Liver (tissue), 8 donors: ENCODE measurements at regions not wholly inside any gene's neighbourhood (a gene's known extent, or its start where the extent isn't known, plus 50 kb on each side); places are given as distances from the start of the nearest gene placed in this dataset.

ENCODE experiments used
- DNase-seq: peaks from one replicate; pipeline ENCODE4 v3.0.0-alpha.2; 2017; ENCODE audit warnings: low spot score
- H3K27ac ChIP-seq, 2 donors: one replicate each; pipeline ENCODE4 v1.7.0; 2013; ENCODE audit warnings: inconsistent platforms in 2 of 2, low read length in 2 of 2, control low read depth in 1 of 2, low read depth in 1 of 2, mild to moderate bottlenecking in 1 of 2
- H3K27me3 ChIP-seq, 4 donors: one replicate each; pipeline versions ENCODE4 v1.6.1 to v1.7.0; 2013; ENCODE audit warnings: low read length in 3 of 4, inconsistent platforms in 1 of 4, mild to moderate bottlenecking in 1 of 4, moderate library complexity in 1 of 4; ENCODE audit not compliant: control insufficient read depth in 4 of 4, insufficient read depth in 4 of 4
- H3K36me3 ChIP-seq, 4 donors: one replicate each; pipeline versions ENCODE4 v1.6.1 to v1.7.0; 2013; ENCODE audit warnings: low read length in 3 of 4, mild to moderate bottlenecking in 3 of 4, low read depth in 1 of 4, moderate library complexity in 1 of 4; ENCODE audit not compliant: control insufficient read depth in 4 of 4, insufficient read depth in 3 of 4
- H3K4me1 ChIP-seq, 4 donors: one replicate each; pipeline versions ENCODE4 v1.6.1 to v1.7.0; 2013; ENCODE audit warnings: low read length in 3 of 4, mild to moderate bottlenecking in 3 of 4, moderate library complexity in 1 of 4; ENCODE audit not compliant: control insufficient read depth in 4 of 4, insufficient read depth in 4 of 4
- H3K4me3 ChIP-seq, 3 donors: one replicate each; pipeline versions ENCODE4 v1.6.1 to v1.7.0; 2013; ENCODE audit warnings: low read length in 3 of 3, control low read depth in 1 of 3, low read depth in 1 of 3, mild to moderate bottlenecking in 1 of 3
- H3K9ac ChIP-seq, 2 donors: one replicate each; pipeline ENCODE4 v1.7.0; 2013; ENCODE audit warnings: low read length in 2 of 2, mild to moderate bottlenecking in 2 of 2, moderate library complexity in 2 of 2, control low read depth in 1 of 2, low read depth in 1 of 2
- H3K9me3 ChIP-seq, 4 donors: one replicate each; pipeline versions ENCODE4 v1.6.1 to v1.7.0; 2013; ENCODE audit warnings: low read length in 3 of 4; ENCODE audit not compliant: control insufficient read depth in 4 of 4
- EGR1 ChIP-seq, 2 donors: IDR thresholded peaks; 2 replicates each; pipeline ENCODE4 v1.6.1; 2016 to 2018; ENCODE audit warnings: antibody characterized with exemption in 2 of 2, low read depth in 2 of 2
- FOXA1 ChIP-seq: IDR thresholded peaks from 2 replicates; pipeline ENCODE4 v1.6.1; 2016; ENCODE audit warnings: antibody characterized with exemption
- FOXA2 ChIP-seq: IDR thresholded peaks from 2 replicates; pipeline ENCODE4 v1.6.1; 2016; ENCODE audit warnings: antibody characterized with exemption
- GABPA ChIP-seq, 2 donors: IDR thresholded peaks in 1 of 2; conservative IDR thresholded peaks in 1 of 2; 2 replicates each; pipeline ENCODE4 v1.6.1; 2016; ENCODE audit warnings: antibody characterized with exemption in 2 of 2, mild to moderate bottlenecking in 1 of 2, moderate library complexity in 1 of 2
- HNF4A ChIP-seq, 2 donors: conservative IDR thresholded peaks; 2 replicates each; pipeline ENCODE4 v1.6.1; 2016; ENCODE audit warnings: antibody characterized with exemption in 2 of 2, mild to moderate bottlenecking in 2 of 2
- HNF4G ChIP-seq: IDR thresholded peaks from 2 replicates; pipeline ENCODE4 v1.6.1; 2016; ENCODE audit warnings: antibody characterized with exemption
- JUND ChIP-seq, 2 donors: IDR thresholded peaks; 2 replicates each; pipeline ENCODE4 v1.6.1; 2016; ENCODE audit warnings: antibody characterized with exemption in 2 of 2
- NR2F2 ChIP-seq: IDR thresholded peaks from 2 replicates; pipeline ENCODE4 v1.6.1; 2016; ENCODE audit warnings: antibody characterized with exemption
- RAD21 ChIP-seq, 2 donors: IDR thresholded peaks; 2 replicates each; pipeline ENCODE4 v1.6.1; 2016; ENCODE audit warnings: antibody characterized with exemption in 2 of 2, mild to moderate bottlenecking in 2 of 2
- RXRA ChIP-seq, 2 donors: IDR thresholded peaks; 2 replicates each; pipeline ENCODE4 v1.6.1; 2017 to 2018; ENCODE audit warnings: antibody characterized with exemption in 2 of 2, mild to moderate bottlenecking in 1 of 2
- SP1 ChIP-seq: IDR thresholded peaks from 2 replicates; pipeline ENCODE4 v1.6.1; 2018; ENCODE audit warnings: antibody characterized with exemption, mild to moderate bottlenecking
- TAF1 ChIP-seq: conservative IDR thresholded peaks from 2 replicates; pipeline ENCODE4 v1.6.1; 2016; ENCODE audit warnings: antibody characterized with exemption, mild to moderate bottlenecking
- YY1 ChIP-seq: IDR thresholded peaks from 2 replicates; pipeline ENCODE4 v1.6.1; 2016; ENCODE audit warnings: antibody characterized with exemption, mild to moderate bottlenecking
- WGBS: extraction: QIAGEN DNeasy Blood & Tissue Kit; methylation state at CpG from one replicate; pipeline ENCODE4 v1.1.7; 2013; 5-methylcytosine and 5-hydroxymethylcytosine counted together
- TF ChIP-seq, protein P1 (sequence below): IDR thresholded peaks from 2 replicates; pipeline ENCODE4 v1.6.1; 2016; ENCODE audit warnings: antibody characterized with exemption, mild to moderate bottlenecking
- TF ChIP-seq, protein P2 (sequence below): IDR thresholded peaks from 2 replicates; pipeline ENCODE4 v1.6.1; 2016; ENCODE audit warnings: antibody characterized with exemption
- TF ChIP-seq, protein P3 (sequence below): IDR thresholded peaks from 2 replicates; pipeline ENCODE4 v1.6.1; 2016; ENCODE audit warnings: antibody characterized with exemption
- TF ChIP-seq, protein P4 (sequence below): fragments of 150-350 bp; IDR thresholded peaks from 2 replicates; pipeline ENCODE4 v1.5.1; 2017; ENCODE audit warnings: improper control_type of control experiment, low read depth, low read length; ENCODE audit not compliant: missing input control
- TF ChIP-seq, protein P5 (sequence below): IDR thresholded peaks from 2 replicates; pipeline ENCODE4 v1.6.1; 2016; ENCODE audit warnings: antibody characterized with exemption
- donor health status: healthy.
- donor health status: healthy.
- donor health status: healthy.
- donor health status: healthy.
- donor health status: healthy.

DNA sequence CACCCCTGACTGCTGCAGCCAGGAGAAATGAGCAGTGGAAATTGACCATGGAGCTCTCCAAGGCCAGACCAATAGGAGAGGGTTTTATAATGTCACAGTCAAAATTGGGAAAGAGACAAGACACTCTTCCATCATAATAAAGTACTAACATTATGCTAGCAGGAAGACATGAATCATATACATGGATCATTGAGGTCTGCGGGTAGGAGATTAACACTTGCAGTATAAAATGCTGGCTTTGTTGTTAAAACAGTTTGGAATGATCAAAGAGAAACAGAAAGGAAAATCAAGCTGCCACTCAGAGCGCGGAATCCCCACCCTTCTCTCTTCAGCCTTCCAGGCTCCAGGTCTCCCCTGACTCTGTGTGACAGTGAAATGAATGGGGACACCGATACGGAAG is 53.4 kb upstream of the CALN1 start:
- TF ChIP-seq JUND (IDR thresholded peaks at IDR 0.05) = no peak
- no peak for TF ChIP-seq FOXA1
- TF ChIP-seq, protein P1, sequence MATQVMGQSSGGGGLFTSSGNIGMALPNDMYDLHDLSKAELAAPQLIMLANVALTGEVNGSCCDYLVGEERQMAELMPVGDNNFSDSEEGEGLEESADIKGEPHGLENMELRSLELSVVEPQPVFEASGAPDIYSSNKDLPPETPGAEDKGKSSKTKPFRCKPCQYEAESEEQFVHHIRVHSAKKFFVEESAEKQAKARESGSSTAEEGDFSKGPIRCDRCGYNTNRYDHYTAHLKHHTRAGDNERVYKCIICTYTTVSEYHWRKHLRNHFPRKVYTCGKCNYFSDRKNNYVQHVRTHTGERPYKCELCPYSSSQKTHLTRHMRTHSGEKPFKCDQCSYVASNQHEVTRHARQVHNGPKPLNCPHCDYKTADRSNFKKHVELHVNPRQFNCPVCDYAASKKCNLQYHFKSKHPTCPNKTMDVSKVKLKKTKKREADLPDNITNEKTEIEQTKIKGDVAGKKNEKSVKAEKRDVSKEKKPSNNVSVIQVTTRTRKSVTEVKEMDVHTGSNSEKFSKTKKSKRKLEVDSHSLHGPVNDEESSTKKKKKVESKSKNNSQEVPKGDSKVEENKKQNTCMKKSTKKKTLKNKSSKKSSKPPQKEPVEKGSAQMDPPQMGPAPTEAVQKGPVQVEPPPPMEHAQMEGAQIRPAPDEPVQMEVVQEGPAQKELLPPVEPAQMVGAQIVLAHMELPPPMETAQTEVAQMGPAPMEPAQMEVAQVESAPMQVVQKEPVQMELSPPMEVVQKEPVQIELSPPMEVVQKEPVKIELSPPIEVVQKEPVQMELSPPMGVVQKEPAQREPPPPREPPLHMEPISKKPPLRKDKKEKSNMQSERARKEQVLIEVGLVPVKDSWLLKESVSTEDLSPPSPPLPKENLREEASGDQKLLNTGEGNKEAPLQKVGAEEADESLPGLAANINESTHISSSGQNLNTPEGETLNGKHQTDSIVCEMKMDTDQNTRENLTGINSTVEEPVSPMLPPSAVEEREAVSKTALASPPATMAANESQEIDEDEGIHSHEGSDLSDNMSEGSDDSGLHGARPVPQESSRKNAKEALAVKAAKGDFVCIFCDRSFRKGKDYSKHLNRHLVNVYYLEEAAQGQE = no peak
- no peak for TF ChIP-seq FOXA2
- no peak for TF ChIP-seq TAF1
- TF ChIP-seq SP1 = no peak
- TF ChIP-seq GABPA (IDR thresholded peaks at IDR 0.05 in 1 of 2, conservative IDR thresholded peaks at IDR 0.05 in 1 of 2) = no peak
- no peak for TF ChIP-seq RXRA (IDR thresholded peaks at IDR 0.05)
- TF ChIP-seq, protein P2, sequence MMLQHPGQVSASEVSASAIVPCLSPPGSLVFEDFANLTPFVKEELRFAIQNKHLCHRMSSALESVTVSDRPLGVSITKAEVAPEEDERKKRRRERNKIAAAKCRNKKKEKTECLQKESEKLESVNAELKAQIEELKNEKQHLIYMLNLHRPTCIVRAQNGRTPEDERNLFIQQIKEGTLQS = no peak
- TF ChIP-seq RAD21 (IDR thresholded peaks at IDR 0.05) = no peak
- no peak for TF ChIP-seq EGR1 (IDR thresholded peaks at IDR 0.05; ENCODE audit: low read depth in 2 of 2)
- TF ChIP-seq HNF4G = no peak
- TF ChIP-seq, protein P3, sequence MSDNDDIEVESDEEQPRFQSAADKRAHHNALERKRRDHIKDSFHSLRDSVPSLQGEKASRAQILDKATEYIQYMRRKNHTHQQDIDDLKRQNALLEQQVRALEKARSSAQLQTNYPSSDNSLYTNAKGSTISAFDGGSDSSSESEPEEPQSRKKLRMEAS = no peak
- no peak for TF ChIP-seq NR2F2
- TF ChIP-seq, protein P4, sequence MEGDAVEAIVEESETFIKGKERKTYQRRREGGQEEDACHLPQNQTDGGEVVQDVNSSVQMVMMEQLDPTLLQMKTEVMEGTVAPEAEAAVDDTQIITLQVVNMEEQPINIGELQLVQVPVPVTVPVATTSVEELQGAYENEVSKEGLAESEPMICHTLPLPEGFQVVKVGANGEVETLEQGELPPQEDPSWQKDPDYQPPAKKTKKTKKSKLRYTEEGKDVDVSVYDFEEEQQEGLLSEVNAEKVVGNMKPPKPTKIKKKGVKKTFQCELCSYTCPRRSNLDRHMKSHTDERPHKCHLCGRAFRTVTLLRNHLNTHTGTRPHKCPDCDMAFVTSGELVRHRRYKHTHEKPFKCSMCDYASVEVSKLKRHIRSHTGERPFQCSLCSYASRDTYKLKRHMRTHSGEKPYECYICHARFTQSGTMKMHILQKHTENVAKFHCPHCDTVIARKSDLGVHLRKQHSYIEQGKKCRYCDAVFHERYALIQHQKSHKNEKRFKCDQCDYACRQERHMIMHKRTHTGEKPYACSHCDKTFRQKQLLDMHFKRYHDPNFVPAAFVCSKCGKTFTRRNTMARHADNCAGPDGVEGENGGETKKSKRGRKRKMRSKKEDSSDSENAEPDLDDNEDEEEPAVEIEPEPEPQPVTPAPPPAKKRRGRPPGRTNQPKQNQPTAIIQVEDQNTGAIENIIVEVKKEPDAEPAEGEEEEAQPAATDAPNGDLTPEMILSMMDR = no peak
- no peak for TF ChIP-seq HNF4A (conservative IDR thresholded peaks at IDR 0.05)
- TF ChIP-seq, protein P5, sequence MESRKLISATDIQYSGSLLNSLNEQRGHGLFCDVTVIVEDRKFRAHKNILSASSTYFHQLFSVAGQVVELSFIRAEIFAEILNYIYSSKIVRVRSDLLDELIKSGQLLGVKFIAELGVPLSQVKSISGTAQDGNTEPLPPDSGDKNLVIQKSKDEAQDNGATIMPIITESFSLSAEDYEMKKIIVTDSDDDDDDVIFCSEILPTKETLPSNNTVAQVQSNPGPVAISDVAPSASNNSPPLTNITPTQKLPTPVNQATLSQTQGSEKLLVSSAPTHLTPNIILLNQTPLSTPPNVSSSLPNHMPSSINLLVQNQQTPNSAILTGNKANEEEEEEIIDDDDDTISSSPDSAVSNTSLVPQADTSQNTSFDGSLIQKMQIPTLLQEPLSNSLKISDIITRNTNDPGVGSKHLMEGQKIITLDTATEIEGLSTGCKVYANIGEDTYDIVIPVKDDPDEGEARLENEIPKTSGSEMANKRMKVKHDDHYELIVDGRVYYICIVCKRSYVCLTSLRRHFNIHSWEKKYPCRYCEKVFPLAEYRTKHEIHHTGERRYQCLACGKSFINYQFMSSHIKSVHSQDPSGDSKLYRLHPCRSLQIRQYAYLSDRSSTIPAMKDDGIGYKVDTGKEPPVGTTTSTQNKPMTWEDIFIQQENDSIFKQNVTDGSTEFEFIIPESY = no peak
- no peak for TF ChIP-seq YY1
- Histone ChIP-seq H3K4me1 (no peaks in the 10 kb centered on the region), H3K27ac (no peak overlapping the region), H3K9me3 (peaks cover 0 to 3% (median 2%) of the 10 kb centered on the region in 4 donors), H3K36me3 (no peaks in the 10 kb centered on the region), H3K9ac (no peak overlapping the region), H3K4me3 (no peak overlapping the region), H3K27me3 (no peaks in the 10 kb centered on the region)
- WGBS = 75% methylated on average over 5 of the region's 5 CpGs
- DNase-seq = no peak
